KMS-11 (cell line): ENCODE measurements at regions not wholly inside any gene's neighbourhood (a gene's known extent, or its start where the extent isn't known, plus 50 kb on each side); places are given as distances from the start of the nearest gene placed in this dataset.

Experiments
- H2AFZ ChIP-seq: fragments of 200-600 bp; sonication (generic); 2 replicates; pipeline ENCODE4 v1.6.1; 2016; ENCODE audit warnings: antibody characterized with exemption, mixed run types, low read depth
- H3K27ac ChIP-seq: fragments of 200-600 bp; sonication (generic); 2 replicates; pipeline ENCODE4 v1.6.1; 2016; ENCODE audit warnings: mild to moderate bottlenecking, mixed run types
- H3K27me3 ChIP-seq: fragments of 200-600 bp; sonication (generic); 2 replicates; pipeline ENCODE4 v1.6.1; 2017; ENCODE audit warnings: mild to moderate bottlenecking, low read depth, mixed run types, moderate library complexity; ENCODE audit not compliant: insufficient read depth
- H3K36me3 ChIP-seq: fragments of 200-600 bp; sonication (generic); 2 replicates; pipeline ENCODE4 v1.6.1; 2017; ENCODE audit warnings: mild to moderate bottlenecking, mixed run types; ENCODE audit not compliant: insufficient read depth
- H3K4me1 ChIP-seq: fragments of 200-600 bp; sonication (generic); 2 replicates; pipeline ENCODE4 v1.6.1; 2016; ENCODE audit warnings: mild to moderate bottlenecking, low read depth, mixed run types; ENCODE audit not compliant: poor library complexity, severe bottlenecking
- H3K4me2 ChIP-seq: fragments of 200-600 bp; sonication (generic); 2 replicates; pipeline ENCODE4 v1.7.0; 2016; ENCODE audit warnings: mild to moderate bottlenecking, mixed run types
- H3K4me3 ChIP-seq: fragments of 200-600 bp; sonication (generic); IDR thresholded peaks from 2 replicates; pipeline ENCODE4 v1.6.1; 2017; ENCODE audit warnings: low read depth, low read length, mixed read lengths; ENCODE audit not compliant: insufficient read depth
- H3K79me2 ChIP-seq: fragments of 200-600 bp; sonication (generic); 2 replicates; pipeline ENCODE4 v1.6.1; 2016; ENCODE audit warnings: low read depth, mixed run types; ENCODE audit not compliant: insufficient read depth
- H3K9ac ChIP-seq: fragments of 200-600 bp; sonication (generic); 2 replicates; pipeline ENCODE4 v1.6.1; 2016; ENCODE audit warnings: mild to moderate bottlenecking, mixed run types
- H4K20me1 ChIP-seq: fragments of 200-600 bp; sonication (generic); 2 replicates; pipeline ENCODE4 v1.6.1; 2016; ENCODE audit warnings: mild to moderate bottlenecking, mixed run types; ENCODE audit not compliant: insufficient read depth
- TF ChIP-seq, protein P1 (sequence below): fragments of 200-600 bp; sonication (generic); conservative IDR thresholded peaks from 2 replicates; pipeline ENCODE4 v1.6.1; 2017; ENCODE audit warnings: low read depth, mild to moderate bottlenecking, antibody characterized with exemption, low read length, moderate library complexity, mixed read lengths

- Histone ChIP-seq H2AFZ (no peak overlapping the region), H3K79me2 (no peaks in the 10 kb centered on the region)
- TF ChIP-seq, protein P1, sequence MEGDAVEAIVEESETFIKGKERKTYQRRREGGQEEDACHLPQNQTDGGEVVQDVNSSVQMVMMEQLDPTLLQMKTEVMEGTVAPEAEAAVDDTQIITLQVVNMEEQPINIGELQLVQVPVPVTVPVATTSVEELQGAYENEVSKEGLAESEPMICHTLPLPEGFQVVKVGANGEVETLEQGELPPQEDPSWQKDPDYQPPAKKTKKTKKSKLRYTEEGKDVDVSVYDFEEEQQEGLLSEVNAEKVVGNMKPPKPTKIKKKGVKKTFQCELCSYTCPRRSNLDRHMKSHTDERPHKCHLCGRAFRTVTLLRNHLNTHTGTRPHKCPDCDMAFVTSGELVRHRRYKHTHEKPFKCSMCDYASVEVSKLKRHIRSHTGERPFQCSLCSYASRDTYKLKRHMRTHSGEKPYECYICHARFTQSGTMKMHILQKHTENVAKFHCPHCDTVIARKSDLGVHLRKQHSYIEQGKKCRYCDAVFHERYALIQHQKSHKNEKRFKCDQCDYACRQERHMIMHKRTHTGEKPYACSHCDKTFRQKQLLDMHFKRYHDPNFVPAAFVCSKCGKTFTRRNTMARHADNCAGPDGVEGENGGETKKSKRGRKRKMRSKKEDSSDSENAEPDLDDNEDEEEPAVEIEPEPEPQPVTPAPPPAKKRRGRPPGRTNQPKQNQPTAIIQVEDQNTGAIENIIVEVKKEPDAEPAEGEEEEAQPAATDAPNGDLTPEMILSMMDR: no peak
Observed at GRCh38 chr11:98007072-98007471, 1013.7 kb upstream of the CNTN5 start.

GRCh38 chr11:98027652-98028051 lies 993.1 kb upstream of the CNTN5 start:
- no peak overlapping the region for H3K9ac ChIP-seq
- H3K4me3 ChIP-seq: no peak overlapping the region
- no peaks in the 10 kb centered on the region for H3K27me3 ChIP-seq
- no peaks in the 10 kb centered on the region for H3K79me2 ChIP-seq
- H3K4me2 ChIP-seq: no peak overlapping the region
- no peaks in the 10 kb centered on the region for H3K36me3 ChIP-seq
- H3K4me1 ChIP-seq: no peaks in the 10 kb centered on the region
- no peak overlapping the region for H2AFZ ChIP-seq
- TF ChIP-seq, protein P1: no peak
- no peak overlapping the region for H3K27ac ChIP-seq
- H4K20me1 ChIP-seq: no peaks in the 10 kb centered on the region

More at GRCh38 chr11:98007072-98007471, 1013.7 kb upstream of the CNTN5 start:
- Histone ChIP-seq H3K4me3 (no peak overlapping the region), H3K36me3 (no peaks in the 10 kb centered on the region), H3K4me1 (no peaks in the 10 kb centered on the region), H3K9ac (no peak overlapping the region), H3K27me3 (no peaks in the 10 kb centered on the region), H4K20me1 (no peaks in the 10 kb centered on the region), H3K27ac (no peak overlapping the region), H3K4me2 (no peak overlapping the region)

- no peaks in the 10 kb centered on the region for H3K79me2 ChIP-seq
- no peaks in the 10 kb centered on the region for H4K20me1 ChIP-seq
- H3K4me3 ChIP-seq: no peak overlapping the region
- H3K4me1 ChIP-seq: no peaks in the 10 kb centered on the region
- H3K4me2 ChIP-seq: no peak overlapping the region
- H3K36me3 ChIP-seq: no peaks in the 10 kb centered on the region
- H3K9ac ChIP-seq: no peak overlapping the region
- TF ChIP-seq, protein P1: no peak
- no peak overlapping the region for H2AFZ ChIP-seq
- no peak overlapping the region for H3K27ac ChIP-seq
- no peaks in the 10 kb centered on the region for H3K27me3 ChIP-seq
Observed at GRCh38 chr11:98029832-98030231, 990.9 kb upstream of the CNTN5 start.

DNA sequence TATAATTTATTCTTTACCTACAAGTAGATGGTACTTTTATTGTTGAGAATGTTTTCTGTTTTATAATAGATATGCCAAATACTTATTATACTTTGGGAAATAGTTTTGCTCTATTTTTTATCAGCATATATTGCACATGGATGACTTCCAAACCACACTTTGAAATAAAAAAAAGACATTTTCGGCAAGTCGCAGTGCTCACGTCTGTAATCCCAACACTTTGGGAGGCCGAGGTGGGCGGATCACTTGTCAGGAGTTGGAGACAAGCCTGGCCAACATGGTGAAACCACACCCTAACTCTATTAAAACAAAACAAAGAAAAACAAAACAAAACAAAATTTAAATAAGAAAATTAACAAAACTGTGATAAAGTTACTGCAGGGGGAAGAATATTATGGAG lies 983.9 kb upstream of the CNTN5 start:
- no peaks in the 10 kb centered on the region for H3K4me1 ChIP-seq
- no peaks in the 10 kb centered on the region for H3K36me3 ChIP-seq
- TF ChIP-seq, protein P1: no peak

More for the DNA sequence above, 983.9 kb upstream of the CNTN5 start:
- Histone ChIP-seq H3K4me3 (no peak overlapping the region), H3K27ac (no peak overlapping the region), H3K79me2 (no peaks in the 10 kb centered on the region), H3K9ac (no peak overlapping the region), H3K27me3 (no peaks in the 10 kb centered on the region), H4K20me1 (no peaks in the 10 kb centered on the region), H2AFZ (no peak overlapping the region), H3K4me2 (no peak overlapping the region)
